Stomach smooth muscle (tissue), 2 donors: ENCODE measurements at regions not wholly inside any gene's neighbourhood (a gene's known extent, or its start where the extent isn't known, plus 50 kb on each side); places are given as distances from the start of the nearest gene placed in this dataset.

Source experiments
- H3K27ac ChIP-seq: one replicate; pipeline ENCODE4 v1.7.0; 2013; ENCODE audit warnings: mild to moderate bottlenecking, low read length, inconsistent platforms
- H3K27me3 ChIP-seq, 2 donors: one replicate each; pipeline ENCODE4 v1.7.0; 2013; ENCODE audit warnings: low read length in 2 of 2; ENCODE audit not compliant: insufficient read depth in 2 of 2, control insufficient read depth in 1 of 2
- H3K36me3 ChIP-seq, 2 donors: one replicate each; pipeline ENCODE4 v1.7.0; 2013; ENCODE audit warnings: low read length in 2 of 2; ENCODE audit not compliant: control insufficient read depth in 2 of 2, insufficient read depth in 2 of 2
- H3K4me1 ChIP-seq: one replicate; pipeline ENCODE4 v1.7.0; 2013; ENCODE audit warnings: low read length; ENCODE audit not compliant: control insufficient read depth, insufficient read depth
- H3K4me3 ChIP-seq, 2 donors: one replicate each; pipeline ENCODE4 v1.7.0; 2013; ENCODE audit warnings: low read length in 2 of 2
- H3K9ac ChIP-seq, 2 donors: one replicate each; pipeline ENCODE4 v1.7.0; 2013; ENCODE audit warnings: low read length in 2 of 2, mild to moderate bottlenecking in 1 of 2
- H3K9me3 ChIP-seq, 2 donors: one replicate each; pipeline ENCODE4 v1.7.0; 2013; ENCODE audit warnings: low read length in 2 of 2; ENCODE audit not compliant: control insufficient read depth in 2 of 2
- donor health status: healthy.
- donor health status: Pancreatic carcinoma.

- H3K27ac ChIP-seq: no peak overlapping the region
- H3K27me3 ChIP-seq: no peaks in the 10 kb centered on the region
- no peaks in the 10 kb centered on the region for H3K36me3 ChIP-seq
These were observed 259.3 kb downstream of the SOX11 start for GRCh38 chr2:5951471-5951870.

GRCh38 chr2:5953525-5953924 is 261.3 kb downstream of the SOX11 start:
- Histone ChIP-seq H3K27ac (no peak overlapping the region), H3K36me3 (no peaks in the 10 kb centered on the region), H3K9ac (no peak overlapping the region), H3K9me3 (no peaks in the 10 kb centered on the region), H3K4me1 (no peaks in the 10 kb centered on the region), H3K4me3 (no peak overlapping the region), H3K27me3 (no peaks in the 10 kb centered on the region)

More at GRCh38 chr2:5951471-5951870, 259.3 kb downstream of the SOX11 start:
- Histone ChIP-seq H3K4me1 (no peaks in the 10 kb centered on the region), H3K4me3 (no peak overlapping the region), H3K9me3 (no peaks in the 10 kb centered on the region), H3K9ac (no peak overlapping the region)

- H3K9ac ChIP-seq: no peak overlapping the region
- no peaks in the 10 kb centered on the region for H3K9me3 ChIP-seq
- H3K27ac ChIP-seq: no peak overlapping the region
- H3K4me3 ChIP-seq: no peak overlapping the region
- no peaks in the 10 kb centered on the region for H3K27me3 ChIP-seq
- H3K4me1 ChIP-seq: no peaks in the 10 kb centered on the region
- H3K36me3 ChIP-seq: no peaks in the 10 kb centered on the region
These were observed 262.3 kb downstream of the SOX11 start for GRCh38 chr2:5954509-5954908.

GRCh38 chr2:5955921-5956320 is 263.7 kb downstream of the SOX11 start:
- no peak overlapping the region for H3K9ac ChIP-seq
- no peaks in the 10 kb centered on the region for H3K4me1 ChIP-seq
- no peaks in the 10 kb centered on the region for H3K27me3 ChIP-seq
- H3K27ac ChIP-seq: no peak overlapping the region
- H3K4me3 ChIP-seq: no peak overlapping the region
- peaks cover 0 to 3% of the 10 kb centered on the region in 2 donors for H3K9me3 ChIP-seq
- no peaks in the 10 kb centered on the region for H3K36me3 ChIP-seq

- Histone ChIP-seq H3K36me3 (no peaks in the 10 kb centered on the region), H3K27ac (no peak overlapping the region), H3K9ac (no peak overlapping the region)
These were observed 267.9 kb downstream of the SOX11 start for GRCh38 chr2:5959836-5960820.

GRCh38 chr2:5967506-5967905 is 275.3 kb downstream of the SOX11 start:
- no peaks in the 10 kb centered on the region for H3K27me3 ChIP-seq
- H3K36me3 ChIP-seq: no peaks in the 10 kb centered on the region
- H3K9me3 ChIP-seq: no peaks in the 10 kb centered on the region
- H3K4me3 ChIP-seq: no peak overlapping the region
- H3K4me1 ChIP-seq: no peaks in the 10 kb centered on the region
- H3K27ac ChIP-seq: no peak overlapping the region
- no peak overlapping the region for H3K9ac ChIP-seq

More at GRCh38 chr2:5959836-5960820, 267.9 kb downstream of the SOX11 start:
- H3K9me3 ChIP-seq: peaks cover 0 to 3% of the 10 kb centered on the region in 2 donors
- no peaks in the 10 kb centered on the region for H3K27me3 ChIP-seq
- H3K4me3 ChIP-seq: no peak overlapping the region
- no peaks in the 10 kb centered on the region for H3K4me1 ChIP-seq

- no peak overlapping the region for H3K9ac ChIP-seq
- no peak overlapping the region for H3K4me3 ChIP-seq
- no peaks in the 10 kb centered on the region for H3K36me3 ChIP-seq
- no peak overlapping the region for H3K27ac ChIP-seq
- no peaks in the 10 kb centered on the region for H3K9me3 ChIP-seq
- H3K27me3 ChIP-seq: no peaks in the 10 kb centered on the region
- no peaks in the 10 kb centered on the region for H3K4me1 ChIP-seq
These were observed 277.1 kb downstream of the SOX11 start for GRCh38 chr2:5969303-5969702.

- Histone ChIP-seq H3K9ac (no peak overlapping the region), H3K27ac (no peak overlapping the region), H3K9me3 (no peaks in the 10 kb centered on the region), H3K27me3 (no peaks in the 10 kb centered on the region), H3K36me3 (no peaks in the 10 kb centered on the region), H3K4me1 (no peaks in the 10 kb centered on the region), H3K4me3 (no peak overlapping the region)
These were observed 278.2 kb downstream of the SOX11 start for GRCh38 chr2:5970347-5970746.

- H3K36me3 ChIP-seq: no peaks in the 10 kb centered on the region
- H3K4me3 ChIP-seq: no peak overlapping the region
- no peaks in the 10 kb centered on the region for H3K27me3 ChIP-seq
- H3K9ac ChIP-seq: no peak overlapping the region
- no peaks in the 10 kb centered on the region for H3K9me3 ChIP-seq
- no peak overlapping the region for H3K27ac ChIP-seq
- H3K4me1 ChIP-seq: no peaks in the 10 kb centered on the region
These were observed 282.3 kb downstream of the SOX11 start for GRCh38 chr2:5974477-5974876.

GRCh38 chr2:5975401-5975800 is 283.2 kb downstream of the SOX11 start:
- H3K27me3 ChIP-seq: peaks cover 0 to under 1% of the 10 kb centered on the region in 2 donors
- no peaks in the 10 kb centered on the region for H3K4me1 ChIP-seq
- H3K36me3 ChIP-seq: no peaks in the 10 kb centered on the region
- no peak overlapping the region for H3K4me3 ChIP-seq
- H3K27ac ChIP-seq: no peak overlapping the region
- H3K9me3 ChIP-seq: no peaks in the 10 kb centered on the region
- H3K9ac ChIP-seq: no peak overlapping the region

- no peak overlapping the region for H3K27ac ChIP-seq
- H3K4me3 ChIP-seq: no peak overlapping the region
- H3K27me3 ChIP-seq: peaks cover 0 to 9% of the 10 kb centered on the region in 2 donors
These were observed 284.4 kb downstream of the SOX11 start for GRCh38 chr2:5976531-5977065.

More at GRCh38 chr2:5976531-5977065, 284.4 kb downstream of the SOX11 start:
- Histone ChIP-seq H3K36me3 (no peaks in the 10 kb centered on the region), H3K4me1 (peaks cover 4% of the 10 kb centered on the region), H3K9me3 (no peaks in the 10 kb centered on the region), H3K9ac (no peak overlapping the region)
